Activated naive CD8-positive, alpha-beta T cell (primary cell): ENCODE measurements at regions not wholly inside any gene's neighbourhood (a gene's known extent, or its start where the extent isn't known, plus 50 kb on each side); places are given as distances from the start of the nearest gene placed in this dataset.

Experiments used
- H3K27ac Mint-ChIP-seq: one replicate; pipeline ENCODE4 v1.8.0; 2021; ENCODE audit warnings: mixed read lengths
- H3K27me3 Mint-ChIP-seq: one replicate; pipeline ENCODE4 v1.8.0; 2021; ENCODE audit warnings: mixed read lengths
- H3K36me3 Mint-ChIP-seq: one replicate; pipeline ENCODE4 v1.8.0; 2021; ENCODE audit warnings: mixed read lengths
- H3K4me1 Mint-ChIP-seq: one replicate; pipeline ENCODE4 v1.8.0; 2021; ENCODE audit warnings: low read depth, mixed read lengths
- H3K4me3 Mint-ChIP-seq: one replicate; pipeline ENCODE4 v1.8.0; 2021; ENCODE audit warnings: mild to moderate bottlenecking, mixed read lengths
- H3K9me3 Mint-ChIP-seq: one replicate; pipeline ENCODE4 v1.8.0; 2021; ENCODE audit warnings: low read depth, mixed read lengths

GRCh38 chr16:61233713-61234112, 802.5 kb downstream of the CDH8 start:
- Mint-ChIP-seq H3K9me3 (peaks cover 8% of the 10 kb centered on the region), H3K27me3 (no peaks in the 10 kb centered on the region), H3K4me1 (no peaks in the 10 kb centered on the region), H3K4me3 (no peak overlapping the region), H3K27ac (no peak overlapping the region), H3K36me3 (no peaks in the 10 kb centered on the region)

- H3K27ac Mint-ChIP-seq: no peak overlapping the region
- H3K4me3 Mint-ChIP-seq: no peak overlapping the region
- peaks cover 4% of the 10 kb centered on the region for H3K9me3 Mint-ChIP-seq
- H3K4me1 Mint-ChIP-seq: no peaks in the 10 kb centered on the region
- no peaks in the 10 kb centered on the region for H3K27me3 Mint-ChIP-seq
- no peaks in the 10 kb centered on the region for H3K36me3 Mint-ChIP-seq
Observed at GRCh38 chr16:61228371-61228770, 807.9 kb downstream of the CDH8 start.

GRCh38 chr16:61215605-61216004, 820.6 kb downstream of the CDH8 start:
- Mint-ChIP-seq H3K4me1 (no peaks in the 10 kb centered on the region), H3K27me3 (no peaks in the 10 kb centered on the region), H3K27ac (no peak overlapping the region), H3K36me3 (no peaks in the 10 kb centered on the region), H3K4me3 (no peak overlapping the region), H3K9me3 (peaks cover 13% of the 10 kb centered on the region)

- Mint-ChIP-seq H3K36me3 (no peaks in the 10 kb centered on the region), H3K9me3 (peaks cover 13% of the 10 kb centered on the region), H3K27me3 (no peaks in the 10 kb centered on the region), H3K4me1 (no peaks in the 10 kb centered on the region), H3K27ac (no peak overlapping the region), H3K4me3 (no peak overlapping the region)
Observed at GRCh38 chr16:61214780-61215179, 821.5 kb downstream of the CDH8 start.

GRCh38 chr16:61210076-61210475, 826.2 kb downstream of the CDH8 start:
- Mint-ChIP-seq H3K9me3 (peaks cover 17% of the 10 kb centered on the region), H3K27me3 (no peaks in the 10 kb centered on the region), H3K4me1 (no peaks in the 10 kb centered on the region), H3K36me3 (no peaks in the 10 kb centered on the region), H3K4me3 (no peak overlapping the region), H3K27ac (no peak overlapping the region)

DNA sequence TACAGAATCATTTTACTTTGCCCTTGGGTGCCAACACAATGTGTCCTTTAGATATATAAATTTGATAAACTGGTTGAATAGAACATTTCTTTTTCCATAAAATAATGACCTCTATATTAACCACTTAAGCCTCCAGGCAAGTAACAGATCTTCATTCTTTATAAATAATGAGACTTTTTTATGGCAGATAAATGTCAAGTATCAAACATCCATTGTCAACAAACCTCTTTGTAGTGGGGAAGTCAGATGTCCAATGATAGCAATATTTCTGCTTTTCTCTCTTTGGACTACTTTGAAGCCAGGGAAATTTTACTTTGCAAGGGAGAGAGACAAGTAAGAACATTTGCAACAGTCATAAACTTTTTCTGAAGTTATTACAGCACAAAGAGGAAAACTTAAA, 841.2 kb downstream of the CDH8 start:
- Mint-ChIP-seq H3K27me3 (no peaks in the 10 kb centered on the region), H3K9me3 (peaks cover 21% of the 10 kb centered on the region), H3K27ac (no peak overlapping the region), H3K4me1 (no peaks in the 10 kb centered on the region), H3K4me3 (no peak overlapping the region), H3K36me3 (no peaks in the 10 kb centered on the region)

GRCh38 chr16:61194573-61194972, 841.7 kb downstream of the CDH8 start:
- Mint-ChIP-seq H3K4me1 (no peaks in the 10 kb centered on the region), H3K36me3 (no peaks in the 10 kb centered on the region), H3K9me3 (peaks cover 25% of the 10 kb centered on the region), H3K27me3 (no peaks in the 10 kb centered on the region), H3K27ac (no peak overlapping the region), H3K4me3 (no peak overlapping the region)

DNA sequence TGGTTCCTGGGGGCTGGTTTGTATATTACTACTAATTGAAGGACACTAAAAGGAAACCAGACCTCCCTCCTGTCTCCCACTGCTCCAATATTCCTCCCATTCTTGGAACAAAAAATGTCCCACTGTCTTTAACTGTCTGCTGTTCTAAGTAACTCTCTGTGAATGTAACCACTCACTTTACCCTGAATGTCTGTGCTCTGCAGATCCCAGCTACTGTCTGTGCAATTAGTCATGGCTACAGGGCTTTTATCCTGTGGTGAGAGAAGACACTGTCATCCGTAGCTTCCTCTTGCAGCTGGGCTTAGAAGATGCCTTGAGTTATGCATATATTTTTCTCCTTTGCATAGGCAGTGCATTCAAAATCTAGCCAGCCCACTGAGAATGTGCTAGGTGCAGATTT, 853.8 kb downstream of the CDH8 start:
- Mint-ChIP-seq H3K9me3 (peaks cover 19% of the 10 kb centered on the region), H3K36me3 (no peaks in the 10 kb centered on the region), H3K27ac (no peak overlapping the region), H3K4me1 (no peaks in the 10 kb centered on the region), H3K4me3 (no peak overlapping the region), H3K27me3 (no peaks in the 10 kb centered on the region)

DNA sequence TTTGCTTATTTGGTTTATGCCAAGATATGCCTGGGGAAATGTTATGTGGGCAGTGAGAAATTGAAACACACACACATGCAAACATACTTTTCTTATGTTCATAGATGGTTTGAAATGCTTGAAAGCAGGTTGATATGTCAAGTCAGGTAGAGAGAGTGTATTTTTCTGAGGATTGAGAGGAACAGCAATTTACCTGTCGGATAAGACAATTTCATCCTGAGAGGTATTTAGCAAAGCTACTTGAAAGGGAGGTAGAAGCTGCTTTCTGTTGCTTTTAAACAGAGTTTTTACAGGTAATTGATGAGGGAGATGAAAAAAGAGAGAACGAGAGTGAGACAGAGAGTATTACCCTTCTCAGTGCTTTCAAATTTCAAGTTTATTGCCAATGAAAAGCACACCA, 854.3 kb downstream of the CDH8 start:
- H3K36me3 Mint-ChIP-seq: no peaks in the 10 kb centered on the region
- no peaks in the 10 kb centered on the region for H3K4me1 Mint-ChIP-seq
- H3K27ac Mint-ChIP-seq: no peak overlapping the region
- H3K27me3 Mint-ChIP-seq: no peaks in the 10 kb centered on the region
- H3K9me3 Mint-ChIP-seq: peaks cover 20% of the 10 kb centered on the region
- H3K4me3 Mint-ChIP-seq: no peak overlapping the region

GRCh38 chr16:61179561-61179960, 856.7 kb downstream of the CDH8 start:
- no peaks in the 10 kb centered on the region for H3K4me1 Mint-ChIP-seq
- H3K9me3 Mint-ChIP-seq: peaks cover 24% of the 10 kb centered on the region
- no peaks in the 10 kb centered on the region for H3K27me3 Mint-ChIP-seq
- H3K27ac Mint-ChIP-seq: no peak overlapping the region
- H3K4me3 Mint-ChIP-seq: no peak overlapping the region
- H3K36me3 Mint-ChIP-seq: no peaks in the 10 kb centered on the region

- H3K4me1 Mint-ChIP-seq: no peaks in the 10 kb centered on the region
- H3K27ac Mint-ChIP-seq: no peak overlapping the region
- H3K27me3 Mint-ChIP-seq: no peaks in the 10 kb centered on the region
- peaks cover 7% of the 10 kb centered on the region for H3K9me3 Mint-ChIP-seq
- no peaks in the 10 kb centered on the region for H3K36me3 Mint-ChIP-seq
- H3K4me3 Mint-ChIP-seq: no peak overlapping the region
Observed at GRCh38 chr16:61165797-61166196, 870.4 kb downstream of the CDH8 start.

DNA sequence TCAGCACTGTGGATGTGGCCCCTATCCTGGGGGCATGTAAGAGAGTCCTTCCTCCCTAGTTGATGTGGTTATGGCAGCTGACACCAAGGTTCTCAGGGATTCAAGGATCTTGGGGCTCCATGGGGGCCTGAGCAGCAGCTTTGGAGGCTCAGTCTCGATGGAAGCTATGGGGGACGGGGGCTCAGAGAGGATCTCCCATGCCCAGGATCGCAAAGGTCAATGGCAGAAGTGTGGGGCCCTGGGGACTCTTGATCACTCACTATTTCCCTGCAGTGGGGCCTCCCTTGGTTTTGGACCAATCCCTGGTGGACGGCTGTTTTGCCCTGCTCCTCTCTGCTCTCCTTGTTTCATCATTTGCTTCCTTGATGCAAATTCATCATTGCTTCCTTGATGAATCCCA, 885.9 kb downstream of the CDH8 start:
- Mint-ChIP-seq H3K9me3 (peaks cover 15% of the 10 kb centered on the region), H3K4me3 (no peak overlapping the region), H3K27me3 (no peaks in the 10 kb centered on the region), H3K4me1 (no peaks in the 10 kb centered on the region), H3K27ac (no peak overlapping the region), H3K36me3 (peaks cover 2% of the 10 kb centered on the region)

GRCh38 chr16:61149709-61150108, 886.5 kb downstream of the CDH8 start:
- Mint-ChIP-seq H3K4me1 (no peaks in the 10 kb centered on the region), H3K9me3 (peaks cover 19% of the 10 kb centered on the region), H3K36me3 (peaks cover 2% of the 10 kb centered on the region), H3K27me3 (no peaks in the 10 kb centered on the region), H3K4me3 (no peak overlapping the region), H3K27ac (no peak overlapping the region)

GRCh38 chr16:61148930-61149329, 887.3 kb downstream of the CDH8 start:
- Mint-ChIP-seq H3K27me3 (no peaks in the 10 kb centered on the region), H3K9me3 (peaks cover 23% of the 10 kb centered on the region), H3K27ac (no peak overlapping the region), H3K4me1 (no peaks in the 10 kb centered on the region), H3K36me3 (peaks cover 2% of the 10 kb centered on the region), H3K4me3 (no peak overlapping the region)

GRCh38 chr16:61146429-61146828, 889.8 kb downstream of the CDH8 start:
- Mint-ChIP-seq H3K4me1 (no peaks in the 10 kb centered on the region), H3K9me3 (peaks cover 25% of the 10 kb centered on the region), H3K27ac (no peak overlapping the region), H3K27me3 (no peaks in the 10 kb centered on the region), H3K36me3 (peaks cover 2% of the 10 kb centered on the region), H3K4me3 (no peak overlapping the region)

- Mint-ChIP-seq H3K27ac (no peak overlapping the region), H3K36me3 (no peaks in the 10 kb centered on the region), H3K4me1 (no peaks in the 10 kb centered on the region), H3K9me3 (peaks cover 43% of the 10 kb centered on the region), H3K4me3 (no peak overlapping the region), H3K27me3 (no peaks in the 10 kb centered on the region)
Observed at GRCh38 chr16:61131447-61131846, 904.8 kb downstream of the CDH8 start.
